ENCODE measurements at regions not wholly inside any gene's neighbourhood (a gene's known extent, or its start where the extent isn't known, plus 50 kb on each side); places are given as distances from the start of the nearest gene placed in this dataset.
"Not testable (repeated sequence)": the region's sequence is repeated elsewhere in the genome, so short reads cannot be mapped to it uniquely, and the experiment has no call there.

- no peak for DNase-seq
Observed at GRCh38 chr13:72657379-72657778, 70.0 kb downstream of the MZT1 start.

GRCh38 chr13:72656357-72656756 lies 71.1 kb downstream of the MZT1 start:
- DNase-seq, result no peak

DNA sequence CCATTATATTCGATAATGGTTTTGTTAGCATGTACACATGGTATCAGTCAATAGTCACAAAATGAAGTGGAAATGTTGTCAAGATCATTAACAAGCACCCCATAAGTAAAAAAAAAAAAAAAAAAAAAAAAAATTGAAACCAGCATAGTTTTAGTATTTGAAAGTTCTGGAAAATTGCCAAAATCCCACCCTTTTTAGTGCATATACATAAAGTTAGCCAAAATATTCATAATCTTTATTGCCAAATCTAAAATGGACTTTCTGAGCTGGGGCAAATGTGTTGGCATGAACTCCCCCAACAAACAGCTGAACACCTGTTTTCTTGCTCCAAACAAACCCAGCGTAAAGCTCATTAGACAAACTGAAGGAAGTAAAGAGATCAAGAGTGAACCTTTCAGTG lies 73.9 kb downstream of the MZT1 start:
- no peak for DNase-seq

- no peak for DNase-seq
Observed at GRCh38 chr13:72652681-72653080, 74.7 kb downstream of the MZT1 start.

DNA sequence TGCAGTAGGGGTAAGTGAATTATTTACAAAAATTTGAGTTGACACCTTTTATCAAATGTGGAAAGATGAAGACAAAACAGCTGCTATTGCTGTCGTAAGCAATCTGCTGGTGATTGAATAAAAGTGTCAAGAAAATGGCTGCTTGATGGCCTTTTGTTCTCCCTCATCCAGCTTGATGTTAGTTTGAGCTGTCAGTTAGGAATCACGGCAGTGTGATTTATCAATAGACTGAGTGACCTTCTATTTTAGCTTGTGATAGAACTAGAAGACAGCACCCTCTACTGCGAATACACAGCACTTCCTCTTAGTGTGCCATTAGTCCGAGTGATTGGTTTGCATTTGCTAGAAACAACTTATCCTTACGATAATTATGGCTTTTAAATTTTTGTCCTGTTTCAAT lies 76.3 kb downstream of the MZT1 start:
- DNase-seq, result peak in 1 of 2 donors; percentile 4

DNA sequence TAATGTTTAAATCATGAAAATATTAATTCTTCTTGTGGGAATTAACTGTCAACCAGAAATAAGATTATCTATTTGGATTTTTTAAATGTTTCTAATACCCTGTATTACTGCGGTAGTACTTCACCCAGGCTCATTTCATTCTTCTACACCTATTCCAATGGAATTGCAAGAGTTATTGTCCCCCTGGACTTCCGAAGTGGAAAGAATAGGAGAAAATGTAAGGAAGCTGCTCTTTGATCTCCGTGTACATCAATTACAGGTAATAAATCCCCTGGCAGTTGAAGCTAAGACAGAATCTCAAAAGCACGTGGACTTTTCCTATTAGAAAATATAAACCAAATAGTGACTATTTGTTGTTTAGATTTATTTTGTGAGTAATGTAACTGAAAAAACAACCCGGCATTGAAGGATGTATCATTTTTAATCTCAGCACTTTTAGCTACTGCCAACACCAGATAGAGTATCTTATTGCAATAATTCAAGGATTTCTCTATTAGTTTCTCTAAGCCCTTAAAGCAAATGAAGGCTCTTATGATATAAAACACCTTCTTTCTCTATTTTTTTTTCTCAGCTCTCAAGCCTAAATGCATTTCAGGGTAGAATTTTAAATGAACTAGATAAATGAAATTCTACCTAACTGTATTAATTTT lies 77.3 kb downstream of the MZT1 start:
- DNase-seq, result no peak

DNA sequence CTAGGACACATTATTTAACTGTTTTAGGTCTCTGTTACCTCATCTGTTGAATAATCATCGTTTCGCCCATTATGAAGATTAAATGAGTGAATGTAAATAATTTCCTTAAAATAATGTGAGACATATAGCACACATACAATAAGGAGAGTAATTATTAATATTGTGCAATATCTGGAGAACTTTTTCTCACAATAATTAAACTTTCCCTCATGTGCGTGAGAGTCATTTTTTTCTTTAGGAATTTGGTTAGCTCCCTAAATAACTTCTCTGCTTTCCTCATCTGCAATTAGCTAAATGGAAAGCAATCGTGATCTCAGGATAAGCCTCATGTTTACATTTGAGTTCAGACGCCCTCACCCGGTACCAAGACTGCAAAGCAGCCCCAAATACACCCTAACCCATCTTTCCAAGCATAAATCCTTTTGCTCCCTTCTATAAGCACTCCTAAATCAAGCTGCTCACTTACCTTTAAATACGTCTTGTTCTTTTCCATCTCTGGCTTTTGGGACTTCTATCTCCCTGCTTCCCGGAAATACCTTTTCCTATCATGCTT lies 78.8 kb downstream of the MZT1 start:
- no peak for DNase-seq

DNA sequence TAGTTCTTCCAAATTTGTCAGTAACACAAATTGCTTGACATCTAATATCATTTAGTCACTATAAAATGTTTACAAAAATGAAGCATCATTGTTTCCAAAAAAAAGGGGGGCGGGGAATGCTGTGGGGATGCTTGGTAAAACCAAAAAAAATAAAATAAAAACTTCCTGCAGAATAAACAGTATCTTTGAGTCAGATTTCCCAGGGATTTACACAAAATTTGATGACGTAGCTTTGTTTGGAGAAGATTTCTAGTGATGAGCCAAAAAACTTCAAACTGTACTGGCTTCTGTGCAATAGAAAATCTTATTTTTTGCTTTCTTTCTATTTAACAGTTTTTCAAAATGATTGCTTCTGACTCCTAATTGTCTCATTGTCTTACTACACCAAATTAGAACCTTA lies 80.0 kb downstream of the MZT1 start:
- DNase-seq, result no peak

DNA sequence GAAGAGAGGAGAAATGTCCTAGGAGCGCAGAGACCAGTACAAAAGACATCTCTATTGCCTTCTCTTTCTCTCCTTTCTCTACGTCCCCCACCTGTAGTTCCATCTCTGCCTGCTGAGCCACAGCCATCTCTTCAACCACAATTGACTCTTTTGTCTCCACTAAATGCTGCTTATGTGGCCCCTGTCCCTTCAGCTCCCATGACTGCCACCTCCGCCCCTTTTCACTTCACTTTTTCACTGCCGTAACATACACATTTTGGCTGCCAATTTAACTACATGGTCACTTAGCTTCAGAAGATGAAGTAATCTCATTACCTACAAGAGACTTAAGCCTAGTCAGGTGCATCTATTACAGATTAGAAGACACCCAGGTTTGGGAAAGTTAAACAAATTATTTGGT lies 81.9 kb downstream of the MZT1 start:
- no peak for DNase-seq

- peak; percentile 66 to 67 for DNase-seq
Observed at GRCh38 chr13:72643311-72643989, 84.0 kb downstream of the MZT1 start.

DNA sequence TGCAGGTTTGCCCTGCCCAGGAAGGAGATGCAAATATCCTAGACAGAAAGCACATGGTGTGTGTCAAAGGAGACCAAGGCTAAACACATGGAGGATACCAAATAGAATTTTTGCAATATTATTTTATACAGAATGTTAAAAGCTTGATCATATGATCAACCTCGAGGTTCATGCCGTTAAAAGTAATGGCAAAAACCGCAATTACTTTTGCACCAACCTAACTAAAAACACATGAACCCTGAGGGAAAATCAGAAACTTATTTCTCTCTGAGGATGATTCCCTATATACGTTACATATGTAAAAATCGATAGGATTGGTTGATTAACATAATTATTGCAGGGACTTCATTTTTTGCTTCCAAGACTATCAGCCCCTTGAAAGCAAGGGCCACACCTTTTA lies 88.1 kb downstream of the MZT1 start:
- no peak for DNase-seq

DNA sequence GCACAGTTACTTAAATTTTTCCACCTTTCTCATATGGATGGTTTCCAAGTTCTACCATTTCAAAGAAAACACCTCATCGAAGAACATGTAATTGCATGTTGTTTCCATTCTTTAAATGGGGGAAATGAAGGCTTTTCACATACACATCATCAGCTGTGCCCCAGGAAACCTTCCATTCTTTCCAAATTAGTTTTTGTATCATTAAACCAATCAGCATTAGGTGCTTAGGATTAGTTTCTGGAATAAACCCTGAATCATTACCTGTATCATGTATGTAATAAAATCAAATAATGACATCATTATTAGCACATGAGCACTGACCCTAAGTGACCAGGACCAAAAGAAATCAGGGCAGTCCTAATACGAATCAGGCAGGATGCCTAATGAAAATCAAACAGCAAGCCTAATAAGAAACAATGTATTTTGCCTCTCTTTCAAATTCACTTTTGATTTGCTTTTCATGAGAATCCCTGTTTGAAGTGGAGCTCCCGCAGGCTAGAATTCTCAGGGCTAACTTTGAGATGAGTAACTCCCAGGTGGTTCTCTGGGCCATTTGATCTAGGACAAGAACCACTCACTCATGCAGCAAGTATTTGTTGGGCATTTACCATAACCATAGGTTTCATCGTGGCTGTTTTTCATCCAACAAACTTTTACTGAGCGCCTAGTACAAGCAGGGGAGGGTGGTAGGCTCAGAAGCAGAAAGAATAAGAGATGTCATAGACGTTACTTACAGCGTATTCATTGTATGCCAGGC lies 89.2 kb downstream of the MZT1 start:
- no peak for DNase-seq

GRCh38 chr13:72637561-72637960 lies 89.9 kb downstream of the MZT1 start:
- DNase-seq, result no peak

- DNase-seq, result no peak
Observed at GRCh38 chr13:72634859-72635258, 92.6 kb downstream of the MZT1 start.

GRCh38 chr13:72622546-72622945 lies 104.9 kb downstream of the MZT1 start:
- DNase-seq, result no peak

DNA sequence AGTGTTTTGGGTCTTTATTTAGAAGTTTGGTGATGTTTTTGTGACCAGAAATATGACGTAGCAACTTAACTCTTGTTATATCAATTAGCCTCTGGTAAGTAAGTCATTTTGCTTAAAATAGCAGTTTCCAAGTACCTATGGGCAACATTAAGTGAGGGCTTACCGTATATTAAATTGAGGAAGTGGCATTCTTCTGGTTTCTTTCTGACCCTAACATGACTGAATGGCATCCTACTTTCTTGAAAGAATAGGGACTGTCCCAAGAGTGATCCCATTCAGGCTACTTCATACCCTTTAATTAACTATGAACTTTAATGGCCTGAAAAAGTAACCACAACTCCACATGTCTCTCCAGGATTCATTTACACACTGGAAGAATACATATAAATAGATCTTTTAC lies 106.6 kb downstream of the MZT1 start:
- no peak for DNase-seq

GRCh38 chr13:72617951-72618350 lies 109.5 kb downstream of the MZT1 start:
- no peak for DNase-seq

- no peak for DNase-seq
Observed at GRCh38 chr13:72617186-72617585, 110.2 kb downstream of the MZT1 start.

DNA sequence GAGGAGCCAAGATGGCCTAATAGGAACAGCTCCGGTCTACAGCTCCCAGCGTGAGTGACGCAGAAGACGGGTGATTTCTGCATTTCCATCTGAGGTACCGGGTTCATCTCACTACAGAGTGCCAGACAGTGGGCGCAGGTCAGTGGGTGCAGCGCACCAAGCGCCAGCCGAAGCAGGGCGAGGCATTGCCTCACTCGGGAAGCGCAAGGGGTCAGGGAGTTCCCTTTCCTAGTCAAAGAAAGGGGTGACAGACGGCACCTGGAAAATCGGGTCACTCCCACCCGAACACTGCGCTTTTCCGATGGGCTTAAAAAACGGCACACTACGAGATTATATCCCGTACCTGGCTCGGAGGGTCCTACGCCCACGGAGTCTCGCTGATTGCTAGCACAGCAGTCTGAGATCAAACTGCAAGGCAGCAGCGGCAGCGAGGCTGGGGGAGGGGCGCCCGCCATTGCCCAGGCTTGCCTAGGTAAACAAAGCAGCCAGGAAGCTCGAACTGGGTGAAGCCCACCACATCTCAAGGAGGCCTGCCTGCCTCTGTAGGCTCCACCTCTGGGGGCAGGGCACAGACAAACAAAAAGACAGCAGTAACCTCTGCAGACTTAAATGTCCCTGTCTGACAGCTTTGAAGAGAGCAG lies 117.1 kb downstream of the MZT1 start:
- DNase-seq, result not testable (repeated sequence)

- no peak for DNase-seq
Observed at GRCh38 chr13:72599178-72599743, 128.2 kb downstream of the MZT1 start.

DNA sequence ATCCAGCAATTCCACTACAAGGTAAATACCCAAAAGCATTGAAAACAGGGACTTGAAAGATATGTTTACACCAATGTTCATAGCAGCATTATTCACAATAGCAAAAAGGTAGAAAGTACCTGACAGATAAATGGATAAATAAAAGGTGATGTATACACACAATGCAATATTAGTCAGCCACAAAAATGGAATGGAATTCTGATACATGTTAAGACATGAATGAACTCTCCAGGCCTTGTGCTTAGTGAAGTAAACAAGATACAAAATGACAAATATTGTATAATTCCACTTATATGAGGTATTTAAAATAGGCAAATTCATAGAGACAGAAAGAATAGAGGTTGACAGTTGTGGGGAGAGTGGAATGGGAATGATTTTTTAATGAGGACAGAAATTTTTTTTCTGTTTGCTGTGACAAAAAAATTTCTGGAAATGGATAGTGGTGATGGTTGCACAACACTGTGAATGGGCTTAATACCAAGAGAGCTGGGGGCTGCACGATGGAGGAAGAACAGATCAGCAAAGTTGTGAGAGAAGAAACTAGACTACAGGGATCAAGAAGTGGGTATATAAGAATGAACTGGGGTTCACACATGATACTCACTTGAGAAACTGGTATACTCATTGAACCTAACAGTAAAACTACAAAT lies 137.2 kb downstream of the MZT1 start:
- DNase-seq, result no peak

DNA sequence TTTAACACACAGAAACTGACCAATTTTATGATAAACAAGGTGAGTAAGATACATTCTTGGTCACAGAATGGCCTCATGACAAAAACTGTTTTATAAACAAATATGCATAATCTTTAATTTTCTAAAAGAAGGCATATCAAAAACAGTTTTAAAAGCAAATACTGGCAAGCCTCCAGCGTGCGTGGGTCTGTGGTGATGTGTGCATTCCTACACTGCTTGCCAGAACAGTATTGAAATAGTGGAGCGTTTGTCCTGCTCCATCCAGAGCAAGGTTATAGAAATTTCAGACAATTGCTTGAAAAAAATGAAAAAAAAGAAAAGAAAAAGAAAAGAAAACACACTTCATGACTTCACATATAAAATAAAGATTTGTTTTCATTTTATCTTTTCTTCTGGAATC lies 140.9 kb downstream of the MZT1 start:
- DNase-seq, result no peak

Data from inflammatory macrophage (primary cell).